Stomach (tissue), 8 donors: ENCODE measurements at regions not wholly inside any gene's neighbourhood (a gene's known extent, or its start where the extent isn't known, plus 50 kb on each side); places are given as distances from the start of the nearest gene placed in this dataset.

ENCODE experiments used
- DNase-seq, 2 donors: peaks; one replicate each; pipeline versions ENCODE4 v3.0.0 to v3.0.0-alpha.2; 2013 to 2019
- H3K27ac ChIP-seq, 5 donors: fragments of 200-600 bp in 4 of 5; sonication (generic) in 4 of 5; one replicate each; pipeline ENCODE4 v1.5.1; 2013 to 2019; ENCODE audit warnings: mild to moderate bottlenecking in 1 of 5, moderate library complexity in 1 of 5
- H3K27me3 ChIP-seq, 3 donors: fragments of 200-600 bp; sonication (generic); one replicate each; pipeline ENCODE4 v1.5.1; 2017 to 2019; ENCODE audit warnings: mixed run types in 1 of 3
- H3K36me3 ChIP-seq, 4 donors: fragments of 200-600 bp; sonication (generic); 1 replicate in 3 of 4; 2 replicates in 1 of 4; pipeline ENCODE4 v1.5.1; 2016 to 2019
- H3K4me1 ChIP-seq, 4 donors: fragments of 200-600 bp; sonication (generic); one replicate each; pipeline ENCODE4 v1.5.1; 2016 to 2019
- H3K4me3 ChIP-seq, 4 donors: fragments of 200-600 bp; sonication (generic) in 3 of 4; one replicate each; pipeline ENCODE4 v1.5.1; 2016 to 2019; ENCODE audit warnings: mild to moderate bottlenecking in 1 of 4
- H3K9me3 ChIP-seq, 4 donors: fragments of 200-600 bp; sonication (generic); one replicate each; pipeline ENCODE4 v1.5.1; 2016 to 2019
- EP300 ChIP-seq: sonication (generic); formaldehyde crosslinking; IDR thresholded peaks from one replicate; pipeline ENCODE4 v1.6.1; 2017; ENCODE audit warnings: antibody characterized with exemption
- POLR2A ChIP-seq, 4 donors: fragments of 450-650 bp; IDR thresholded peaks; one replicate each; pipeline ENCODE4 v1.6.1; 2016; ENCODE audit warnings: antibody characterized with exemption in 4 of 4, control low read depth in 2 of 4, mild to moderate bottlenecking in 1 of 4, moderate library complexity in 1 of 4
- POLR2AphosphoS5 ChIP-seq, 3 donors: sonication (generic); formaldehyde crosslinking; IDR thresholded peaks; one replicate each; pipeline ENCODE4 v1.6.1; 2016; ENCODE audit warnings: antibody characterized with exemption in 3 of 3
- WGBS, 5 donors: extraction: QIAGEN DNeasy Blood & Tissue Kit in 3 of 5; methylation state at CpG; one replicate each; pipeline versions ENCODE4 v1.1.5 to v1.1.7; 2013 to 2018; 5-methylcytosine and 5-hydroxymethylcytosine counted together
- intact Hi-C: fragments of 100-400 bp; cut with DNase I; formaldehyde crosslinking; loops from one replicate; pipeline ENCODE4 v1.15.1; 2023; ENCODE audit warnings: low total_unique reads
- TF ChIP-seq, protein P1 (sequence below), 7 experiments: fragments of 450-650 bp in 4 of 7; fragments of 200-600 bp in 3 of 7; sonication (generic) in 3 of 7; IDR thresholded peaks; one replicate each; pipeline ENCODE4 v1.5.1; 2016 to 2019; ENCODE audit warnings: antibody characterized with exemption in 7 of 7, control low read depth in 2 of 7, mild to moderate bottlenecking in 1 of 7
- donor health status: healthy with polysubstance abuse.
- donor health status: Bipolar disorder and iron deficiency.
- donor health status: healthy.

DNA sequence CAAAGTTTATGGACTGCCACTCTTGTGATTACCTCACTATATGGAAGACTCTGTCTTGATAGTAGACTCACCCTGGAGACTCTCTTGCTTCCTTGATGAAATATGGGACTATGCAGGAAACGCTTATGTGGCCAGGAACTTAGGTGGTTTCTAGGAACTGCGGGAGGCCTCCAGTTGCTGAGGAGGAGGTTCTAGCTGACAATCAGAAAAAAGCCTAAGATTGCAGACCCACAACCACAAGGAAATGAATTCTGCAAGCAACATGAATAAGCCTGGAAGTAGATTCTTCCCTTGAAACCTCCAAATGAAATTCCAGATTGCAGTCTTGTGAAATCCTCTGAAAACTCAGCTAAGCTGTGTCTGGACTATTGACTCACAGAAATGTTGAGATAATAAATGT lies 88.9 kb upstream of the COL11A1 start:
- no peak overlapping the region for H3K4me3 ChIP-seq
- no peaks in the 10 kb centered on the region for H3K36me3 ChIP-seq
- TF ChIP-seq, protein P1, sequence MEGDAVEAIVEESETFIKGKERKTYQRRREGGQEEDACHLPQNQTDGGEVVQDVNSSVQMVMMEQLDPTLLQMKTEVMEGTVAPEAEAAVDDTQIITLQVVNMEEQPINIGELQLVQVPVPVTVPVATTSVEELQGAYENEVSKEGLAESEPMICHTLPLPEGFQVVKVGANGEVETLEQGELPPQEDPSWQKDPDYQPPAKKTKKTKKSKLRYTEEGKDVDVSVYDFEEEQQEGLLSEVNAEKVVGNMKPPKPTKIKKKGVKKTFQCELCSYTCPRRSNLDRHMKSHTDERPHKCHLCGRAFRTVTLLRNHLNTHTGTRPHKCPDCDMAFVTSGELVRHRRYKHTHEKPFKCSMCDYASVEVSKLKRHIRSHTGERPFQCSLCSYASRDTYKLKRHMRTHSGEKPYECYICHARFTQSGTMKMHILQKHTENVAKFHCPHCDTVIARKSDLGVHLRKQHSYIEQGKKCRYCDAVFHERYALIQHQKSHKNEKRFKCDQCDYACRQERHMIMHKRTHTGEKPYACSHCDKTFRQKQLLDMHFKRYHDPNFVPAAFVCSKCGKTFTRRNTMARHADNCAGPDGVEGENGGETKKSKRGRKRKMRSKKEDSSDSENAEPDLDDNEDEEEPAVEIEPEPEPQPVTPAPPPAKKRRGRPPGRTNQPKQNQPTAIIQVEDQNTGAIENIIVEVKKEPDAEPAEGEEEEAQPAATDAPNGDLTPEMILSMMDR (IDR thresholded peaks at IDR 0.05) = no peak
- TF ChIP-seq EP300 = no peak
- TF ChIP-seq POLR2AphosphoS5 (IDR thresholded peaks at IDR 0.05) = no peak
- TF ChIP-seq POLR2A (IDR thresholded peaks at IDR 0.05) = no peak
- no peak for DNase-seq
- no peak overlapping the region for H3K27ac ChIP-seq
- 75 to 86% (median 84%) methylated on average over 2 of the region's 2 CpGs for WGBS, 5 donors
- H3K9me3 ChIP-seq = no peaks in the 10 kb centered on the region
- intact Hi-C loops = no loop called here
- H3K4me1 ChIP-seq = no peaks in the 10 kb centered on the region
- no peaks in the 10 kb centered on the region for H3K27me3 ChIP-seq

DNA sequence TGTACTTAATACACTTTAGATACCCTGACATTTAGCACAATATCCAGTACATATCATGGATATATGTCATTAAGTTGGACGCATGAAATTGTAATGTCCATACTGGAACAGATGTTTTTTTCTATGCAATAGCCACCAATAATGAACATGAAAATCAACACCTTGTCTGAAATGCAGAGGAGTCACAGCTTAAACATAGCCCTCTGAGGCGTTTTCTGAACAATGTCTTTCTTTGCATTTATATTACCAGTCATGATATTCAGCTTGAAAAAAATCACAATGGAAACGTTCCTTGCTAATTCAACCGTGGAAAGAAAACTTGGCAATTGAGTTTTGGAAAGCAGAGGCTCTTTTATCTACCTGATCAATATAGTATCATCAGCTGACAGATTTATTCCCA lies 86.7 kb upstream of the COL11A1 start:
- no peak for DNase-seq
- no peak overlapping the region for H3K27ac ChIP-seq
- H3K4me3 ChIP-seq = no peak overlapping the region
- H3K9me3 ChIP-seq = no peaks in the 10 kb centered on the region
- no peaks in the 10 kb centered on the region for H3K36me3 ChIP-seq
- WGBS, 5 donors = 59 to 73% (median 67%) methylated on average over 4 of the region's 4 CpGs
- TF ChIP-seq EP300 (no peak), POLR2A (IDR thresholded peaks at IDR 0.05) (no peak), POLR2AphosphoS5 (IDR thresholded peaks at IDR 0.05) (no peak)
- TF ChIP-seq, protein P1 (IDR thresholded peaks at IDR 0.05) = no peak
- intact Hi-C loops = no loop called here
- H3K27me3 ChIP-seq = no peaks in the 10 kb centered on the region
- no peaks in the 10 kb centered on the region for H3K4me1 ChIP-seq

DNA sequence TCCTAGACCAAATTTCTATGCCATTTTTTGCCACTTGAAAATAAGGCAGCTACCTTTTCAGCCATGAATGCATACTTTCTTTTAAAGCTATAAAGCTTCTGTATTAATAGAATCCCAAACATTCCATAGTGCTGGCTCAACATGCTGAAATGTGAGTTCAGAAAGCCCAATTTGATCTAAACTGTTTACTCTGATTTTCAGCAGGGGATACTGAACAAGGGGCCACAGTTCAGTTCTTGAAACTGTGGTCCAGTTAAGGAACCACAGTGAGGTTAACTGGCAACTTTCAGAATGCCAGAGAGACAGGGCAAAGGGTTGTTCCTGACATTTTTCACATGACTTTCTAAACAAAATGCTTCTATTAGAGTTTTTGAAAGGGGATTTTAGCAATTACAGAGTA lies 85.7 kb upstream of the COL11A1 start:
- DNase-seq = no peak
- no peak overlapping the region for H3K27ac ChIP-seq
- H3K36me3 ChIP-seq = no peaks in the 10 kb centered on the region
- TF ChIP-seq, protein P1 (IDR thresholded peaks at IDR 0.05) = no peak
- no peaks in the 10 kb centered on the region for H3K9me3 ChIP-seq
- H3K27me3 ChIP-seq = no peaks in the 10 kb centered on the region
- H3K4me3 ChIP-seq = no peak overlapping the region
- intact Hi-C loops = no loop called here
- no peaks in the 10 kb centered on the region for H3K4me1 ChIP-seq

DNA sequence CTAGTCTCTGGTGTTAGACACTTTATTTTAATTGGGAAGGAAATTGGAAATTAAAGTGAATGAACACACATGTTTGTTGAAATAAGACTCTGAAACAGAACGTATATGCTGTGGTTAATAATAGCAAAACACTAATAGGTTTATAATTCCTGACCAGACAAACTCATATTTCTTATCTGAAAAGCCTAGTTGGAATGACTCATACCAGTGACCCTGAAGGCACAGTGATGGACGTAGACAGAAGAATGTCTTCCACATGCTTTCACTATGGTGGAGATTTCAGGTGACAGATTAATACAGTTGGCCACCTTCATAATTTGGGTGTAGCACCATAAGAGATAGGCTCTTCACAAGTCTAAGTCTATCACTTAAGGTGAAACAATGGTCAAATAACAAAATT lies 83.0 kb upstream of the COL11A1 start:
- no peaks in the 10 kb centered on the region for H3K9me3 ChIP-seq
- intact Hi-C loops = no loop called here
- H3K27me3 ChIP-seq = no peaks in the 10 kb centered on the region
- H3K27ac ChIP-seq = no peak overlapping the region
- TF ChIP-seq POLR2A (IDR thresholded peaks at IDR 0.05) (no peak), EP300 (no peak), POLR2AphosphoS5 (IDR thresholded peaks at IDR 0.05) (no peak)
- TF ChIP-seq, protein P1 (IDR thresholded peaks at IDR 0.05) = no peak
- no peaks in the 10 kb centered on the region for H3K36me3 ChIP-seq
- DNase-seq = no peak
- no peak overlapping the region for H3K4me3 ChIP-seq
- H3K4me1 ChIP-seq = no peaks in the 10 kb centered on the region
- 22 to 52% (median 38%) methylated on average over 2 of the region's 2 CpGs for WGBS, 5 donors

DNA sequence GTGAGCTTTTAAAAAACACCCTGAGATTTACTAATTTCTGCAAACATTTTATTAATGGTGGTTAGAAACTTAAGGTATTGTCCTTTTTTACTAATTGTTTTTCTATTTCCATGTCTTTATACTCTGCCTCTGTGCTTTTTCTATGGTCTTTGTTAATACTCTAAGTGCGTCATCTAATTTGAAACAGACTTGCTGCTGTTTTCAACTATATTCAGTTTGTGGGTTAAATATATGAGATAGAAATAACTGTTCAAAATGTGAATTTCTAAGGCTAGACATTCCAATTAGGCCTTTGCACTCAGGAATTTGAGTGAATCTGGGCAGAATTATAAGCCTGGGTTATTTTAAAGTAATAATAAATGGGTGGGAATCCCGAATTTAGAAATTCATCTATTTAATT lies 82.4 kb upstream of the COL11A1 start:
- Histone ChIP-seq H3K9me3 (no peaks in the 10 kb centered on the region), H3K4me1 (no peaks in the 10 kb centered on the region), H3K36me3 (no peaks in the 10 kb centered on the region), H3K27me3 (no peaks in the 10 kb centered on the region), H3K27ac (no peak overlapping the region), H3K4me3 (no peak overlapping the region)
- TF ChIP-seq POLR2AphosphoS5 (IDR thresholded peaks at IDR 0.05) (no peak), POLR2A (IDR thresholded peaks at IDR 0.05) (no peak), EP300 (no peak)
- TF ChIP-seq, protein P1 (IDR thresholded peaks at IDR 0.05) = no peak
- intact Hi-C loops = no loop called here
- DNase-seq = no peak
- 67 to 77% (median 71%) methylated on average over 2 of the region's 2 CpGs for WGBS, 5 donors
